ENCODE measurements at regions not wholly inside any gene's neighbourhood (a gene's known extent, or its start where the extent isn't known, plus 50 kb on each side); places are given as distances from the start of the nearest gene placed in this dataset.
"Not testable (repeated sequence)": the region's sequence is repeated elsewhere in the genome, so short reads cannot be mapped to it uniquely, and the experiment has no call there.

DNA sequence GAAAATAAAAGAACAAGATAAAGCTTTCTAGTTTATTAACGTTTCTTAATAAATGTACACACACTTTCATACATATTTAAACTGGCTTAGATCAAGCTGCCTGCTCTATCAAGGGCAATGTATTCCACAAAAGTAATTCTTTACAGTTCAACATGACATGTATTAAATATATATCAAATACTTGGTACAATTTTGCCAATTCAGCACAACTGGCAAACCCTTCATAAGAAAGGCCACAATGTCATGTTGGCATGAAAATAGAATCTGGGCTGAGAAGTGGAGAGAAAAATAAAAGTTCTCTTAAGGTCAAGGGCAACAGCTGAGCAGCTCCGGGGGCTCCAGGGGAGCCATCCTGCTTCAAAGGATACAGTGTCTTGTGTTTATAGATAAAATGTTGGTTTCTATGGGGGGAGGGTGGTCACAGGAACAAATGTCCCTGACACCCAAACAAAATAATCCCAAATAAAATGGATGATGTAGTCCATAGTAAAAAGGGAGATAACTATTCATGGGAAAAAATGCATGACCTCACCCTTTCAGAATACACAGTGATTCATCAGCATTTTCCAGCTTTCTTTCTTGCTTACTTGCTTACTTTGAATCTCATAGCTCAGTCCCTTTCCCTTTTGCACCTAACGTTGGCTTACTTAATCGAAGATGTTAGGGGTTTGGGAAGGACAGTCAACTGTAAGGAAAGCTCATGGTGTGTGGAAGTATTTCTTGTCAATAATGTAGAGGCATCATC lies 494.9 kb downstream of the NYAP2 start:
- no peak for DNase-seq

DNA sequence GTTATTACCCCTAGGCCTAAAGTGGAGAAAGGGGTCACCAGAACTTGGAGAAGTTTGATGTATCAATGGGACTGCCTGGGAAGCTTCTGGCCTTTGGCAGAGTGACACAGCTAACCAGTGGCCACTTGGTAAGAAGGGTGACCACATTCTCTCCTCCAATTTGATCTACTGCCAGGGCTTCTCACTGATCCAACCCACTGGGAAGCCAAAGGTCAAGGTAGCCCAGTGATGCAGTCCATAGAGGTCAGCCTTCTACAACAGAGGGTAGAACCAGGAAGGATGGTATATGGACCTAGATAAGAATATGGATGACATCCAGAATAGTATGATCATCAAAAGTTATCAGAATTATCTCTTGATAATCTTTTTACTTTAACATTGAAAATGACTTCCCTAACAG lies 493.6 kb downstream of the NYAP2 start:
- no peak for DNase-seq

DNA sequence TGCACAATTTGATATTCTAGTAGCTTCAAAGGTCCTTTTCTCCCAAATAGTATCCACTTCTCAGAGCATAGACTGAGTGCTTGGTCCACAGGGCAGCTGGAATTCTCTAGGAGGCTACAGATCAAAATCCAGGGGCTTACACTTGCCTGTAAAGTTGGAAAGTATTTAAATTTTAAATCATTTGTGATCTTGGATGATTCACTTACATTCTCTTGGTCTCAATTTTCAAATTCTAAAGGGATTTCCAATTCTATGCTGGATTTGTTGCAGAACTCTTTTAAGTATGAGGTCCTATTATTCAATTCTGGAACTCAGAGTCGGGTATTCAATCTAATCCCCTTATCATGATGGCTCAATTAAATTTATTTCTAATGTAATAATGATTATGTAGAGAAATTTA lies 492.3 kb downstream of the NYAP2 start:
- DNase-seq, result no peak

DNA sequence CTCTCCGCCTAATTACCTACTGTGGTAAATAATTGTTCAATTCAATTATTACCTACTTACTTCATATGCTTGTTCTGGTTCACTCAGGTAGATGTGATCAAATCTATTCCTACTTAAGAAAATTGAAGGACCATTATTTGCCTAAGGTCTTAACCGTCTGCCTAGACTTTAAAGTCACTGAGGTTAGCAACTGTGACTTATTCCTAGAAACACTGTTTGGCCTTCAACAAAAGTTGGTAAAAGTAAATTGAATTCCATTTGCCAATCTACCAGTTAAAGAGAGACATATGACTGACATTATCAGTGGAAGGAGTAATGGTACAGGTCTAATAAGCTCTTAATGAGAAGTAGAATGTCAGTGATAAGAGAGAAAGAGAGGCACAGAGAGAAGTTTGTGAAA lies 491.5 kb downstream of the NYAP2 start:
- no peak for DNase-seq

DNA sequence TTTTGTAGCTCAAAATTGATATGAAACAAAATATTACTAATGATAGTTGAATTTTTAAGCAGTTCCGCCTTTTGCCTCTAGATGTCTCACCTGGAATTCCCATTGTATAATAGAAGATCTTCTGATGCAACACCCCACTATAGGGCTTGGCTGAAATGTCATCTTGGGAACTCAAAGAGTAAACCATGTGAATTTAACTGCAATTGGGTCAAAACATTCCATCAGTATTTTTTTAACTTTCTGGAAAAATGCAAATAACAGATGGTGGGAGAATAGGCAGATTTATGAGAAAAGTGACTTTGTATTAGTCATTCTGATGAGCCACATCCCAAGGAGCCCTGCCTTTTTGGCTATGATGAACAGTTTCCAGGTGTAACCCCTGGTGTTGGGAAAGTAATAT lies 489.9 kb downstream of the NYAP2 start:
- no peak for DNase-seq

DNA sequence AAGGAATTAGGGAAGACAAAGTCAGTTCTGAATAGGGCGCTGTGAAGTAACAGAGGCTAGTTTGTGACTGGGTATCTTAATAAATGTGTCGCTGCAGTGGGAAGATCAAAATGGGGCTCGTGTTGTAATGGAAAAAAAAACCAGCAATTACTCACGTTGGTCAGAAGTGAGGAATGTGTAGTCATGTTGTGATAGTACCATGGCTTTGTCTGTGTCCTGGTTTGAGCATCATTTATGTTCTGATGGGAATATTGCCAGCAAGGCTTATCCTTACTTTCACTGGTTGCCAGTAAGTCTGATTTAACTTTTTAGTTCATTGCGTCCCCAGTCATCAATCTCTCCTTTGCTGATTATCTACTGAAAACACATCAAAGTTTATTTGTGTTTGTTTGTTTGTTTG lies 467.6 kb downstream of the NYAP2 start:
- no peak for DNase-seq

DNA sequence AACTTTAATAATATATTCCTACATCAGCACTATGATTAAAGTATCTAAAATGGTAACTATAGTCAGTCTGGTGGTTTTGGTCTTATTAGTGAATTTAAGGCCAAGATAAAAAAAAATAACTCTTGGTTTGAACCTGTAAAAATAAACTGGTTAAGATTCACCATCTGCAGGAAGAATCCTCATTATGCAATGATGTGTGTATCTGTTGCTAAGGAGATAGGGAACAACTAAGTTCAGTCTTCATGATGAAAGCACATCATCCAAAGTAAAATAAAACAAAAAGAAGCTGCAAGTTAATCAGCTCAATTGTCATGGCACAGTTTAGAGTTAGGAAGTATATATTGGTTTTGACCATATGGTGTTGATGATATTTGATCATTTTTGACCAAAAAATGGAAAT lies 466.0 kb downstream of the NYAP2 start:
- DNase-seq, result no peak

DNA sequence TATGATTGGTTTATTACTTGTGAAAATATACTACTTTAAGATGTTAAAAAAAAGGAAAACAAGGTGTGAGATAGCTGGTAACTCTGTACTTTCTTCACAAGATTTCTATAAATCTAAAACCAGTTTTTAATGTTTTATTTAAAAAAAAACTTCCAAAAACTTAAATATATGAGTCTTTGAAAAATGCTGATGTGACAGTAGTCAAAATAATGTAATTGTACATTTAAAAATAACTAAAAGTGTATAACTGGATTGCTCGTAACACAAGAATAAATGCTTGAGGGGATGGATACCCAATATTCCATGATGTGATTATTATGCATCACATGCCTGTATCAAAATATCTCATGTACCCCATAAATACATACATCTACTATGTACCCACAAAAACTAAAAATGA lies 464.9 kb downstream of the NYAP2 start:
- DNase-seq, result no peak

DNA sequence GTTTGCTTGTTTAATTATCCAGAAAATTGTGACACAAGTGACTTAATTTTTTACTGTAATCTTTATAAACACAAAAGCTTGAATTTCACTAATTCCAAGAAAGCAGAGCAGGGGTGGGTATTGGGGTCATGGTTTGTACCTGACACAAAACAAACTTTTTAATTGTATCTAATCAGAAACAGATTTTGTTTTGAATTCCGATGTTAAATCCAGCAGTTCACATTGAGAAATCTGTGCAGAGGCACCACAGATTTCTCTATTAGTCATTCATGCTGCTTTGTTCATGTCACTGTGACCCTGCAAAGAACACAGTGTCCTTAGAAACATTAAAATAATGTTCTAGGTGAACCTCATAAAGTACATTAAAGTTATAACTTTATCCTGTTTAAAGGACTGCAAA lies 443.4 kb downstream of the NYAP2 start:
- no peak for DNase-seq

DNA sequence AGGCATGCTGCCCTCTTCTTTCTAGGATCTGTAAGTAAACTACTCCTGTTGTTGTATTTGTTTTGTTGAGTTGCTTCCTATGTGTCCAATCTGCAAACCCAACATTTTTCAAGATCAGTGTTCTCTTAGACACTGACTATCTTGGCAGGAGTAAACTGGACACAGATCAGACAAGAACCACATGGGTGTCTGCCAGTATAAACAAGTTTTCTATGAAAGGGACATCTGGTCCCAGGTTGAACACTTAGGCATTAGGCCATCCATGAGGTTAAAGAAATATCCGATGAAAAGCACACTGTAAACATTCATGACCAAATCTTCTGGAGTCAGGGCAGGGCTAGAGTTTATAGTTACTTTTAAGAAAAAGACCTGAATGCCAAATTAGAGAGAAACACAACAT lies 441.8 kb downstream of the NYAP2 start:
- no peak for DNase-seq

DNA sequence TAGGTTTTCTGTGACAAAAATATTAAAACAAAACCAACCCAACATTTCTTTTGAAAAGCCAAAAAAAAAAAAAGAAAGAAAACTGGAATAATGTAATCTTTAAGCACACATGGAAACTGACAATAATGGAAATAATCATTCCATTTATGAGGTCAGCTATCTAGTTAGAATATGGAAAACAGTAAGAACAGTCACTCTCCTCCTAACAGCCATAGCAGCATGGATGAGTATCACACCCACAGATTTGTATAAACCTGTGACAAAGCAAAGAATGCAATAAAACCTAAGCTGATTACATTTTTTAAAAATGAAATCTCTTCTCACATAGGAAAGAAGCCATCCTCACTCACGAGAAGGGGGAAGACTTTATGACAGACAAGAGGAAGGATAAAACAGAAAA lies 437.8 kb downstream of the NYAP2 start:
- DNase-seq, result no peak

DNA sequence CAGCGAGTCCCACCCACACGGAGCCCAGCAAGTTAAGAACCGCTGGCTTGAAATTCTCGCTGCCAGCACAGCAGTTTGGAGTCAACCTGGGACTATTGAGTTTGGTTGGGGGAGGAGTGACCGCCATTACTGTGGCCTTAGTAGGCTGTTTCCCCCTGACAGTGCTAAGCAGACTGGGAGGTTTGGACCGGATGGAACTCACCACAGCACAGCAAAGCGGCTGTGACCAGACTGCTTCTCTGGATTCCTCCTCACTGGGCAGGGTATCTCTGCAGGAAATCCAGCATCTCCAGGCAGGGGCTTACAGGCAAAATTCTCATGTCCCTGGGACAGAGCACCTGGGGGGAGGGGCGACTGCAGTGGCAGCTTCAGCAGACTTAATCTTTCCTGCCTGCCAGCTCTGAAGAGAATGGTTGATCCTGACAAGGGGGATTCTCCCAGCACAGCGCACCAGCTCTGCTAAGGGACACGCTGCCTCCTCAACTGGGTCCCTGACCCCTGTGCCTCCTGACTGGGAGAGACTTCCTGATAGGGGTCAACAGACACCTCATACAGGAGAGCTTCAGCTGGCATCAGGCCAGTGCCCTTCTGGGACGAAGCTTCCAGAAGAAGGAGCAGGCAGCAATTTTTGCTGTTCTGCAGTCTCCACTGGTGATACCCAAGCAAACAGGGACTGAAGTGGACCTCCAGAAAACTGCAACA lies 425.4 kb downstream of the NYAP2 start:
- no peak for DNase-seq

DNA sequence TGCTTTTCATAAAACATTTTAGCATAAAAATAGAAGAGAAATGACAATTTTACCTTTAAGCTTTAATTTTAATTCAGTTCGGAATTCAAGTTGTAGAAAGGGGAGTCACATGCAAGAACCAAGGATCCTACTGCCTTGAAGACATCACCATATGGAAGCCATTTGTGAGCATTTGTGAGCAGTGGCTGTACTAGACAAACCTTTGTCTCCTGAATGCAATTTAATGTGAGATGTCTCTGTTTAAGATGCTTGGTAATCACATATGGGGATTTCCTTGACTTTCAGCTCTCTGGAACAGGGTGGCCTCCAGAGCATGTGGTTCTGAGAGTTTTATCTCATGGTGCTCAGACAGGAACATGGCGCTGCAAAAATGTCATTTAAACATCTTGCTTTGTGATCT lies 421.8 kb downstream of the NYAP2 start:
- no peak for DNase-seq

DNA sequence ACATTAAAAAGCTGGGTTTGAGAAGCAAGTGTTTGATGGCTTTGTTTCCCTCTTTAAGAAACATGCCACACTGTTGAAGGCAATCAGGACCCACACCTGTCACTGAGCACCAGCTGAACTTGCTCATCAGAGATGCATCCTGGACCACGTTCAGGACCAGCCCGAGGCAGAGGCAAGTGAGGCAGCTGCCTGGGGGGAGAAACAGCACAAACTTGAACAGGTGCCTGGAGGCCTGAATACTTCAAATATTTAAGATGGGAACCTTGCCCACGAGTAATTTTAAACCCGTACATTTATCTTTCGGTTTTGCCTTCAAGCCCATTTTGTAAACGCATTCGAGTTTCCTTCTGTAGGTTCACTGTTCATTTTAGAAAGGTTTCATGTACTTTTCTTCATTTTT lies 421.3 kb downstream of the NYAP2 start:
- DNase-seq, result no peak

DNA sequence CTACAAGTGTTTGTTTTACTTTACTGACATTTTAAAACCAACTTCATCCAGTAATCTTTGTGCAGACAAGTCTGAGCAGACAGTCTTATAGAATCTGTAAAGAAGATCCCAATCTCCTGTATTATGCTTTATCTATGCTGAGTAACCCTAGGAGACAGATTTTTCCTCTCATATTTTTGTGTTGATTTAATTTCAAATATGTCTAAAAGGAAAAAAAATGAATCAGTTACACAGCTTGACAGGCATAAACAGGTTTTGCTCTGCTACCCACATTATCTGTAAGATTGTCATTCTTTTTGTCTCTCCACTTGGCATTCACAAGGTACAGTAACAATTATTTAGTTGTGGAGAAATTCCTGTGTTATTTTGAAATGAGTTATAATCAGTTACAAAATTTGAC lies 415.0 kb downstream of the NYAP2 start:
- no peak for DNase-seq

DNA sequence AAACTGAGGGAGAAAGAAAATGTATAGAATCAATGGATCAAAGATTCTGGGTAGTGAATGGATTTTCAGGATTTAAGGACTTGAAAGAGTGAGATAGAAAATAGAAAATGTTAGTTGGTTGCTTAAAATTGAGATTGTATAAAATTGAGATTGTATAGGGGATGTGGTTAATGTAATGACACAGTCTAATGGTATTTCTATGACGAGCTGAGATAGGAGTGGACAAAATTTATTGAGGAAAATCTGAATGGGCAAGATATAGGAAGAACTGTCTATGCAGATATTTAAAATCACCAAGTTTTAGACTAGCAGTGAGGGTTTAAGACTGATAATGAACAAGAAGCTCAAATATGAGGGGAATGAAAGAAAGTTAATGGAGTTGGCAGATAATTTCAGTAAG lies 406.6 kb downstream of the NYAP2 start:
- DNase-seq, result no peak

DNA sequence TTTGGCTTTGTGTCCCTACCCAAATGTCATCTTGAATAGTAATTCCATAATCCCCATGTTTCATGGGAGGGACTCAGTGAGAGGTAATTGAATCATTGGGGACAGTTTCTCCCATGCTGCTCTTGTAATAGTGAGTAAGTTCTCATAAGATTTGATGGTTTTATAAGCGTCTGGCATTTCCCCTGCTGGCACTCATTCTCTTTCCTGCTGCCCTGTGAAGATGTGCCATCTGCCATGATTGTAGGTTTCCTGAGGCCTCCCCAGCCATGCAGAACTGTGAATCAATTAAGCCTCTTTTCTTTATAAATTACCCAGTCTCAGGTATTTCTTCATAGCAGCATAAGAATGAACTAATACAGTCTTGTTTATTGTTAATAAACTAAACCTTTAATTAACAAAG lies 402.6 kb downstream of the NYAP2 start:
- DNase-seq, result not testable (repeated sequence)

DNA sequence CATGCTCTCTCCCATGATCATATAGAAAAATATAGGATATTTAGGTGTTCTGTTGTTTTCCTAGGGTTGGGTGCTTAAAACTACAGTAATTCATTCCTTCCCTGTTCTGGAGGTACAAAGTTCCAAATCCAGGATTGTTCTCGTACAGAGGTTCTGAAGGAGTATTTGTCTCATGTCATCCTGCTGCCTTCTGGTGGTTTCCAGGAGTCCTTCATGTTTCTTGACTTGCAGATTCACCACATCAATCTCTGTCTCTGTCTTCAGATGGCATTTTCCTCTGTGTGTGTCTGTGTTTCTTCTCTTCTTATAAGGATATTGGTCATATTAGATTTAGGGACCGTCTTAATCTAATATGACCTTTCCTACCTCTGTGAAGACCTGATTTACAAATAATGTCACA lies 397.9 kb downstream of the NYAP2 start:
- DNase-seq, result no peak

DNA sequence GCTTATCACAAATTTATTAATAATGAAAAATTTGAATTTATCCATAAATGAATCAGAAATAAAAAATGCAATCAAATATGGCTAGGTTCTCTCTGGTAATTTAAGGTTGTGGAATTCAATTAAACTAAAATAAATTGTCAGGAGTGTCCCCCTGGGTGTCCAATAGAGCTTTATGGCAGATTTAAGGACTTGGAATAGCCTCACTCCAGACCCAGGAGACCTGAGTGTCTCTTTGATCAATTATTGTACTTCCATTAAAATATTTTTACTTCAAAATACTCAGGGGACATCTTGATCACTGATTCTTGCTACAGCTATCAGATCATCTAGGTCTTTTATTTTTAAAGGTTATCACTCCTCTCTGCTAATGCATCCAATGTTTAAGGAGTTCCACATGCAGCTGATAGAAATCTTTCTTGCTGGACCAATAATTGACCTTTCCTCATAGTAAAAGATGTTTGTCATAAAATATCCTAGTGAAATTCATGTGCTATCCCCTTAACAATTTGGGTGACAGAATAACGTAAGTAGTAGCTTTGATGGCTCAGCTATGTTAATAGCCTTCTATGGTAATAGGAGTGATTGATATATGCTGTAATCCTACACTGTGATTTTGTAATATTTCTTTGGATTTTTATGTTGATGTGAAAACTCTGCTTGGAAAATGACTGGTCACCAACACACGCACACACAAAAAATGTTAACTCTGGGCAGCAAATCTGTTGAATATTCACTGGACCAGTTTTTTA lies 395.3 kb downstream of the NYAP2 start:
- DNase-seq, result no peak

DNA sequence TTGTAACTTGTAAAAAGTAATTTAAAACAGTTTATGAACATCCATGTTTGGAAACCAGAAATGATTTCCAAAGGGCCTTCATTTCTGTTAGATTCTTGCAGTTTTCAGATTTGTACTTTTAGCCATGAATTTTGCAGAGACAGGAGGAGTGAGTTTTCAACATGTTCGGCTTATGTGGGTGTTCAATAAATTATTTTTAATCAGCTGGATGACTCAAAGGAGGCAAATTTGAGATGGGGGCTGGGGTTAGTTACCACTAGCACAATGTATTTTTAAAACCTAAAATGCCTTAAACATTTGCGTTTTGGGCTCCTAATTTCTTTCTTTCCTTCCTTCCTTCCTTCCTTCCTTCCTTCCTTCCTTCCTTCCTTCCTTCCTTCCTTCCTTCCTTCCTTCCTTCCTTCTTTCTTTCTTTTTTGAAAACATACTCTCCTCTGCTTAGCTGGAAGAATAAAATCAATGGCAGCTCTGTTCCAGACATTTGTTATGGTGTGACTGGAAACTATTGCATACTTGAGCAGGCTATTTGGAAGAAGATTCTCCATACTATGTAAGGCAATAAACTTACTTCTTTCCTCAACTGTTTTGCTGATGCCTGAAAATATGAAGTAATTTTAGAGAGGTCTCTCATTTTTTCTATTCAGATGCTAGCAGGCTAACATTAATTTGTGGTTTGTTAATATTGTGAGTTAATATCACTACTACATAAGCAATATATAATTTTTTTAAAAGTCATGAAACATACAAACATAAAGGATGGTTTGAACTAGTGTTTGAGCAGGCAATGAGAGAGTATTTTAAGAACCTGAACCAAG lies 394.4 kb downstream of the NYAP2 start:
- no peak for DNase-seq

DNA sequence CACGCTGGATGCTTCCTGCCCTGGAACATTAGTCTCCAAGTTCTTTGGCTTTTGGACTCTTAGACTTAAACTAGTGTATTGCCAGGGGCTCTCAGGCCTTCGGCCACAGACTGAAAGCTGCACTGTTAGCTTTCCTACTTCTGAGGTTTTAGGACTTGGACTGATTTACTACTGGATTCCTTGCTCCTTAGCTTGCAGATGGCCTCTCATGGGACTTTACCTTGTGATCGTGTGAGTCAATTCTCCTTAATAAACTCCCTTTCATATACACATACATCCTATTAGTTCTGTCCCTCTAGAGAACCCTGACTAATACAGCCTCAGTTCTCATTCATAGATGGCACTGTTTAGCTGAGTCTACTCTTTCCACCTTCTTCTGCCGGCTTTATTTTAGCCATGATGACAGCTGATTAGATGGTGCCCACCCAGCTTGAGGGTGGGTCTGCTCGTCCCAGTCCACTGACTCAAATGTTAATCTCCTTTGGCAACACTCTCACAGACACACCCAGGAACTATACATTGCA lies 389.1 kb downstream of the NYAP2 start:
- DNase-seq, result no peak

DNA sequence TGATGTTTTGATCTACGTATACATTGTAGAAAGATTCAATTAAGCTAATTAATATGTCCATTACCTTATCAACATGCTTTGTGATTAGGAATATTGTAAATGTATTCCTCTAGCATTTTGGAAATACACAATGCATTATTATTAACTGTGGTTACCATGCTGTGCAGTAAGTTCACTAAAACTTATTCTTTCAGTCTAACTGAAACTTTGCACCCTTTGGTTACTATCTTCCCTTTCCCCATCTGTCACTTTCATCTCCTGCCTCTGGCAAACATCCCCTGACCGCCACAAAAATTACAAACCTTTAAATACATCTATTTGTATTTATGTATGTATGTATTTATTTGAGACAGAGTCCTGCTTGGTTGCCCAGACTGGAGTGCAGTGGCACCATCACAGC lies 388.0 kb downstream of the NYAP2 start:
- DNase-seq, result no peak

DNA sequence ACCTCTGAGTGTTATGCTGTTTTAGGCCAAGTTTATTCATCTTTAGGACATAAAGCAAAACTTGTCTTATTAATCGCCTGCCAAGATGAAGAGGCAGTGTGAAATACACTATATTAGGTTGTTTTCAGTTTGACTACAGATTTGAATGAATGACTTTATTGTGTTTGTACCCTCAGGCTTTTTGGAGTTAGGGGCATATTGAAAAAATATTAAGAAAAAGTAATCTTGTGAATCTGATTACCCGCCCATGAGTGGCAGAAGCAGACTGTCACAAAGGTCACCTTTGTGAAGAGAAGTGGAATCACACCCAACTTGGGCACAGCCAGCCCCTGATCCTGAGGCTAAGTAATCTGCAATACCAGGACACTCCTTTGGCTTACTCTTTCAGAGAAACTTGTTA lies 382.5 kb downstream of the NYAP2 start:
- no peak for DNase-seq

Measured in NCI-H2107 (cell line).